ENCODE measurements at regions not wholly inside any gene's neighbourhood (a gene's known extent, or its start where the extent isn't known, plus 50 kb on each side); places are given as distances from the start of the nearest gene placed in this dataset.

DNA sequence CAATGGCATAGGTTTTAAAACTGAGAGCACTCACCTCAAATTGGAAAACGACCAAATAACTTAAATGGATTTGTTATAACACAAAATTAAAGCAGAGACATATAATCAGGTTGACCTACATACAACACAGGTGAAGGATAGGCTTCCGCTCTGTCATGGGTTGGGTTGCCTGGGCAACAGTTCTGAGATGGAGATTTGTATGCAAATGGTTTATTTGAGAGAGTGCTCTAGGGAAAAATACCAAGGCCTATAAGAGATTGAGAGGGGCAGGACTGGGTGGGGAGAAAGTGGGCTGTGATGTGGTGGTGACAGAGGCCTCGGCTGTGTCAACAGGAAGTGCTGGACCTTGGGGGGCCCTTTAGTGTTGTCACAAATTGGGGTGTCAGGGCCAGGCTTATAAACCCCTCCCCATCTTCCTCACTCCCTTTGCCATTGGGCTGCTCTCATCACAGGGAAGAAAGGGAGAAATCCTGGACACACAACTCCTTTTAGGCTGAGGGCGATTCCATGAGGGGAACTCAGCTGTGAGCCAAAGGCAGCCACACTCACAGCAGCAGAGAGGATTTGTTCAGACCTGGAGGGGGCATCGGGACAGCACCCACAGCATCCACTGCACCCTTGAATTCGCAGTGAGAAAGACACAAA, 105.4 kb upstream of the LYZL1 start:
- H3K9me3 ChIP-seq (ENCODE audit: control insufficient read depth, insufficient read depth, low read depth, low read length), result no peaks in the 10 kb centered on the region
- intact Hi-C loops (cut with micrococcal nuclease; ENCODE audit: unreplicated experiment), result no loop called here
- TF ChIP-seq, protein P1, sequence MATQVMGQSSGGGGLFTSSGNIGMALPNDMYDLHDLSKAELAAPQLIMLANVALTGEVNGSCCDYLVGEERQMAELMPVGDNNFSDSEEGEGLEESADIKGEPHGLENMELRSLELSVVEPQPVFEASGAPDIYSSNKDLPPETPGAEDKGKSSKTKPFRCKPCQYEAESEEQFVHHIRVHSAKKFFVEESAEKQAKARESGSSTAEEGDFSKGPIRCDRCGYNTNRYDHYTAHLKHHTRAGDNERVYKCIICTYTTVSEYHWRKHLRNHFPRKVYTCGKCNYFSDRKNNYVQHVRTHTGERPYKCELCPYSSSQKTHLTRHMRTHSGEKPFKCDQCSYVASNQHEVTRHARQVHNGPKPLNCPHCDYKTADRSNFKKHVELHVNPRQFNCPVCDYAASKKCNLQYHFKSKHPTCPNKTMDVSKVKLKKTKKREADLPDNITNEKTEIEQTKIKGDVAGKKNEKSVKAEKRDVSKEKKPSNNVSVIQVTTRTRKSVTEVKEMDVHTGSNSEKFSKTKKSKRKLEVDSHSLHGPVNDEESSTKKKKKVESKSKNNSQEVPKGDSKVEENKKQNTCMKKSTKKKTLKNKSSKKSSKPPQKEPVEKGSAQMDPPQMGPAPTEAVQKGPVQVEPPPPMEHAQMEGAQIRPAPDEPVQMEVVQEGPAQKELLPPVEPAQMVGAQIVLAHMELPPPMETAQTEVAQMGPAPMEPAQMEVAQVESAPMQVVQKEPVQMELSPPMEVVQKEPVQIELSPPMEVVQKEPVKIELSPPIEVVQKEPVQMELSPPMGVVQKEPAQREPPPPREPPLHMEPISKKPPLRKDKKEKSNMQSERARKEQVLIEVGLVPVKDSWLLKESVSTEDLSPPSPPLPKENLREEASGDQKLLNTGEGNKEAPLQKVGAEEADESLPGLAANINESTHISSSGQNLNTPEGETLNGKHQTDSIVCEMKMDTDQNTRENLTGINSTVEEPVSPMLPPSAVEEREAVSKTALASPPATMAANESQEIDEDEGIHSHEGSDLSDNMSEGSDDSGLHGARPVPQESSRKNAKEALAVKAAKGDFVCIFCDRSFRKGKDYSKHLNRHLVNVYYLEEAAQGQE (IDR thresholded peaks at IDR 0.05; ENCODE audit: insufficient read depth in 1 of 2, low read depth in 2 of 2, low read length in 1 of 2), result no peak
- TF ChIP-seq POLR2AphosphoS5 (IDR thresholded peaks at IDR 0.05; ENCODE audit: low read depth, low read length) (no peak), TCF7L2 (IDR thresholded peaks at IDR 0.05; ENCODE audit: low read depth, low read length) (no peak), SIN3A (IDR thresholded peaks at IDR 0.05; ENCODE audit: borderline replicate concordance, insufficient read depth, low read depth, low read length) (no peak)
- TF ChIP-seq, protein P2, sequence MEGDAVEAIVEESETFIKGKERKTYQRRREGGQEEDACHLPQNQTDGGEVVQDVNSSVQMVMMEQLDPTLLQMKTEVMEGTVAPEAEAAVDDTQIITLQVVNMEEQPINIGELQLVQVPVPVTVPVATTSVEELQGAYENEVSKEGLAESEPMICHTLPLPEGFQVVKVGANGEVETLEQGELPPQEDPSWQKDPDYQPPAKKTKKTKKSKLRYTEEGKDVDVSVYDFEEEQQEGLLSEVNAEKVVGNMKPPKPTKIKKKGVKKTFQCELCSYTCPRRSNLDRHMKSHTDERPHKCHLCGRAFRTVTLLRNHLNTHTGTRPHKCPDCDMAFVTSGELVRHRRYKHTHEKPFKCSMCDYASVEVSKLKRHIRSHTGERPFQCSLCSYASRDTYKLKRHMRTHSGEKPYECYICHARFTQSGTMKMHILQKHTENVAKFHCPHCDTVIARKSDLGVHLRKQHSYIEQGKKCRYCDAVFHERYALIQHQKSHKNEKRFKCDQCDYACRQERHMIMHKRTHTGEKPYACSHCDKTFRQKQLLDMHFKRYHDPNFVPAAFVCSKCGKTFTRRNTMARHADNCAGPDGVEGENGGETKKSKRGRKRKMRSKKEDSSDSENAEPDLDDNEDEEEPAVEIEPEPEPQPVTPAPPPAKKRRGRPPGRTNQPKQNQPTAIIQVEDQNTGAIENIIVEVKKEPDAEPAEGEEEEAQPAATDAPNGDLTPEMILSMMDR (IDR thresholded peaks at IDR 0.05), result no peak
- no peak for ATAC-seq
- DNase-seq (ENCODE audit: low read depth, low spot score), result no peak
- H3K4me1 ChIP-seq (ENCODE audit: control insufficient read depth, insufficient read depth, low read length), result no peaks in the 10 kb centered on the region
- CTCF ChIA-PET, result interaction anchor here (0.6 kb wide), 1 partner anchor 38 kb away, joined by 5 read pairs; no protein-coding TSS in a partner anchor
- no TSS peak for BruUV-seq (replicated peaks)
- H3K27ac ChIP-seq (ENCODE audit: low read length), result no peak overlapping the region
- POLR2A ChIA-PET, result no interaction called here
- H3K36me3 ChIP-seq (ENCODE audit: control insufficient read depth, insufficient read depth, low read length), result no peaks in the 10 kb centered on the region
- H3K4me3 ChIP-seq (ENCODE audit: low read depth in 2 of 2, low read length in 2 of 2), result no peak overlapping the region
- in situ Hi-C loops (cut with HindIII; ENCODE audit: low pct_unique_long_range_greater_than_20kb, low sequenced_read_pairs), result no loop called here
- no peaks in the 10 kb centered on the region for H3K27me3 ChIP-seq (ENCODE audit: control insufficient read depth, insufficient read depth, low read length)

DNA sequence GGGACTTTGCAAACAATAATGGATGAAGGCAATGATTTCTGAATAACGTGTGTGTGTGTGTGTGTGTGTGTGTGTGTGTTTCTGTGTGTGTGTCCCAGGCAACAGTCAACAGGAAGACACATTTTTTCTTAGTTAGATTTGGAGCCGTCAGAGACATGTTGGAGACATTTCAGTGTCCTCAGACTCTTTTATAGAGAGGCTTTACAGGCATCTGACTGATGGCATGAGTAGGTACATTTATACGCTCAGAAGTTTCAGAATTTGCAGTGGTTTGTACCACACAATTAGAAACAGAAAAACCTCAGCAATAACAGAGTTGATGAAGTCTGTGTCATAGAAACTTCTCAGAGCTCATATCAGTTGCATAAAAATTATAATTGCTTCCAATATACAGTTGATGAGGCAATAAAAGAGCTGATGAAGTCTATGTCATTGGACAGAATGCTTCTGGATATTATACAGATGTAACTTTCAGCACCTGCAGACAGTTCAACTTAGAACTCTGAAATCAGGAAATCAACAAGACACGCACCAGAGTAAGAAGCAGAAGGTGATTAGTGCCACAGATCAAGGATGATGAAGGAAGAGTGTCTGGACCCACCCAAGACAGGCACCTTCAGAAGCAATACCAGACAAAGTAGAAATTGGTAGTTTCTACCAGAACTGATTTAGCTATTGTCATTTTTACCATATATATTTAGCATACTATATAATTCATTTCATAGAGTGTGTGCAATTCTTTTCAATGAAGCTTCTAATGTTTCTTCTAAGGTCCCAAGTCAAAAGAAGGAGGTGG, 104.5 kb upstream of the LYZL1 start:
- Histone ChIP-seq H3K36me3 (ENCODE audit: control insufficient read depth, insufficient read depth, low read length) (no peaks in the 10 kb centered on the region), H3K4me3 (ENCODE audit: low read depth in 2 of 2, low read length in 2 of 2) (no peak overlapping the region), H3K9me3 (ENCODE audit: control insufficient read depth, insufficient read depth, low read depth, low read length) (no peaks in the 10 kb centered on the region), H3K4me1 (ENCODE audit: control insufficient read depth, insufficient read depth, low read length) (no peaks in the 10 kb centered on the region), H3K27me3 (ENCODE audit: control insufficient read depth, insufficient read depth, low read length) (no peaks in the 10 kb centered on the region), H3K27ac (ENCODE audit: low read length) (no peak overlapping the region)
- POLR2A ChIA-PET, result no interaction called here
- intact Hi-C loops (cut with micrococcal nuclease; ENCODE audit: unreplicated experiment) (no loop called here), in situ Hi-C loops (cut with HindIII; ENCODE audit: low pct_unique_long_range_greater_than_20kb, low sequenced_read_pairs) (no loop called here)
- ATAC-seq (no peak), DNase-seq (ENCODE audit: low read depth, low spot score) (no peak)
- TF ChIP-seq SIN3A (IDR thresholded peaks at IDR 0.05; ENCODE audit: borderline replicate concordance, insufficient read depth, low read depth, low read length) (no peak), POLR2AphosphoS5 (IDR thresholded peaks at IDR 0.05; ENCODE audit: low read depth, low read length) (no peak), TCF7L2 (IDR thresholded peaks at IDR 0.05; ENCODE audit: low read depth, low read length) (no peak)
- TF ChIP-seq, protein P2 (IDR thresholded peaks at IDR 0.05), result no peak
- TF ChIP-seq, protein P1 (IDR thresholded peaks at IDR 0.05; ENCODE audit: insufficient read depth in 1 of 2, low read depth in 2 of 2, low read length in 1 of 2), result no peak
- no TSS peak for BruUV-seq (replicated peaks)
- CTCF ChIA-PET, result interaction anchor here (0.6 kb wide), 1 partner anchor 39 kb away, joined by 5 read pairs; no protein-coding TSS in a partner anchor

Data from Panc1 (cell line).